Natural killer cell (primary cell): ENCODE measurements at regions not wholly inside any gene's neighbourhood (a gene's known extent, or its start where the extent isn't known, plus 50 kb on each side); places are given as distances from the start of the nearest gene placed in this dataset.
"Not testable (repeated sequence)": the region's sequence is repeated elsewhere in the genome, so short reads cannot be mapped to it uniquely, and the experiment has no call there.

Source experiments
- ATAC-seq, 3 donors: fragments of 150-1000 bp in 2 of 3; fragments of 200-7000 bp in 1 of 3; cut with Tn5 transposase; 1 replicate in 1 of 3; 2 replicates in 2 of 3; pipeline ENCODE4 v1.10.0; 2021; ENCODE audit warnings: mild to moderate bottlenecking in 2 of 3, moderate library complexity in 2 of 3
- DNase-seq, 2 donors: peaks; one replicate each; pipeline versions ENCODE4 v3.0.0 to v3.0.0-alpha.2; 2013 to 2021; ENCODE audit warnings: mixed read lengths in 1 of 2
- H3K27ac ChIP-seq: one replicate; pipeline ENCODE4 v1.5.1; 2013; ENCODE audit warnings: mild to moderate bottlenecking, low read length
- H3K27me3 ChIP-seq: one replicate; pipeline ENCODE4 v1.6.1; 2013; ENCODE audit warnings: low read length; ENCODE audit not compliant: control insufficient read depth, insufficient read depth
- H3K36me3 ChIP-seq: one replicate; pipeline ENCODE4 v1.6.1; 2013; ENCODE audit warnings: low read length; ENCODE audit not compliant: control insufficient read depth, insufficient read depth
- H3K4me1 ChIP-seq: one replicate; pipeline ENCODE4 v1.6.1; 2013; ENCODE audit warnings: low read length; ENCODE audit not compliant: control insufficient read depth, insufficient read depth
- H3K4me3 ChIP-seq: one replicate; pipeline ENCODE4 v1.5.1; 2013; ENCODE audit warnings: low read length
- H3K9me3 ChIP-seq: one replicate; pipeline ENCODE4 v1.6.1; 2013; ENCODE audit warnings: low read length; ENCODE audit not compliant: control insufficient read depth, insufficient read depth
- H3K27ac Mint-ChIP-seq, 2 donors: one replicate each; pipeline ENCODE4 v1.8.0; 2022; ENCODE audit warnings: mild to moderate bottlenecking in 2 of 2, mixed read lengths in 2 of 2, moderate library complexity in 1 of 2
- H3K27me3 Mint-ChIP-seq, 2 donors: one replicate each; pipeline ENCODE4 v1.8.0; 2022; ENCODE audit warnings: low read depth in 2 of 2, mixed read lengths in 2 of 2
- H3K36me3 Mint-ChIP-seq: one replicate; pipeline ENCODE4 v1.8.0; 2022; ENCODE audit warnings: mixed read lengths
- H3K4me1 Mint-ChIP-seq, 2 donors: one replicate each; pipeline ENCODE4 v1.8.0; 2022; ENCODE audit warnings: mixed read lengths in 2 of 2
- H3K4me3 Mint-ChIP-seq: one replicate; pipeline ENCODE4 v1.8.0; 2022; ENCODE audit warnings: mild to moderate bottlenecking, moderate library complexity, mixed read lengths
- H3K9me3 Mint-ChIP-seq, 2 donors: one replicate each; pipeline ENCODE4 v1.8.0; 2022; ENCODE audit warnings: mixed read lengths in 2 of 2
- CTCF ChIP-seq: fragments of 200-600 bp; IDR thresholded peaks from one replicate; pipeline ENCODE4 v1.8.0; 2022; ENCODE audit warnings: antibody characterized with exemption
- WGBS: methylation state at CpG from one replicate; pipeline ENCODE4 v1.1.7; 2013; ENCODE audit warnings: missing lambda C conversion rate; ENCODE audit not compliant: insufficient coverage; 5-methylcytosine and 5-hydroxymethylcytosine counted together
- intact Hi-C: fragments of 100-400 bp; cut with micrococcal nuclease; formaldehyde crosslinking; loops from one replicate; pipeline ENCODE4 v1.14.2; 2022

DNA sequence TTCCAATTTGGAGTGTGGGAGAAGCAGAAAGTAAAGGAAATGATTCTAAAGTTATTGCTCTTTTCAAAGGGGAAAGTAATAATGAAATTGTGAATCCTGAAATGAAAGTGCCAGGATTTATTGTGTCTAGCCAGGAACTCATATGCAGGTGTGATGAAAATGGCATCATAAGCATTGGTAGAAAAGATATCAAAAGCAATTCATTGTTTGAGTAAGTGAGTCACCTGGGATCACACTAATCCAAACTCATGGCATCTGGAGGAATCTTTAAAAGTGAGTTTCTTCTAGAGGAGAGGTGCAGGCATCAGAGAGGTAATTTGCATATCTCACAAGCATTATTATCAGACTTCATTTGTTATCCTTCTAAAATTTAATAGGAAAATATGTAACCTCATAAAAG, 84.7 kb downstream of the LARP7 start:
- no peaks in the 10 kb centered on the region for H3K27me3 ChIP-seq
- H3K4me1 ChIP-seq = no peaks in the 10 kb centered on the region
- H3K36me3 ChIP-seq = no peaks in the 10 kb centered on the region
- no peaks in the 10 kb centered on the region for H3K9me3 ChIP-seq
- H3K4me3 ChIP-seq = no peak overlapping the region
- intact Hi-C loops = no loop called here
- no peaks in the 10 kb centered on the region for H3K36me3 Mint-ChIP-seq
- no peak overlapping the region for H3K27ac Mint-ChIP-seq
- H3K4me1 Mint-ChIP-seq = no peaks in the 10 kb centered on the region
- H3K27me3 Mint-ChIP-seq = peaks cover 11 to 27% of the 10 kb centered on the region in 2 donors
- ATAC-seq (no peak), DNase-seq (no peak)
- H3K27ac ChIP-seq = no peak overlapping the region
- H3K9me3 Mint-ChIP-seq = no peaks in the 10 kb centered on the region
- TF ChIP-seq CTCF = no peak
- H3K4me3 Mint-ChIP-seq = no peak overlapping the region

- H3K27me3 Mint-ChIP-seq = peaks cover 2 to 11% of the 10 kb centered on the region in 2 donors
- ATAC-seq (no peak), DNase-seq (no peak)
- Histone ChIP-seq H3K36me3 (no peaks in the 10 kb centered on the region), H3K9me3 (no peaks in the 10 kb centered on the region), H3K4me1 (no peaks in the 10 kb centered on the region), H3K4me3 (no peak overlapping the region), H3K27me3 (no peaks in the 10 kb centered on the region), H3K27ac (no peak overlapping the region)
- intact Hi-C loops = no loop called here
- TF ChIP-seq CTCF = no peak
- no peaks in the 10 kb centered on the region for H3K36me3 Mint-ChIP-seq
- no peak overlapping the region for H3K27ac Mint-ChIP-seq
- H3K9me3 Mint-ChIP-seq = no peaks in the 10 kb centered on the region
- no peaks in the 10 kb centered on the region for H3K4me1 Mint-ChIP-seq
- 90% methylated on average over 1 of the region's 1 CpG for WGBS
- H3K4me3 Mint-ChIP-seq = no peak overlapping the region
These were observed 89.1 kb downstream of the LARP7 start for GRCh38 chr4:112726041-112726440.

DNA sequence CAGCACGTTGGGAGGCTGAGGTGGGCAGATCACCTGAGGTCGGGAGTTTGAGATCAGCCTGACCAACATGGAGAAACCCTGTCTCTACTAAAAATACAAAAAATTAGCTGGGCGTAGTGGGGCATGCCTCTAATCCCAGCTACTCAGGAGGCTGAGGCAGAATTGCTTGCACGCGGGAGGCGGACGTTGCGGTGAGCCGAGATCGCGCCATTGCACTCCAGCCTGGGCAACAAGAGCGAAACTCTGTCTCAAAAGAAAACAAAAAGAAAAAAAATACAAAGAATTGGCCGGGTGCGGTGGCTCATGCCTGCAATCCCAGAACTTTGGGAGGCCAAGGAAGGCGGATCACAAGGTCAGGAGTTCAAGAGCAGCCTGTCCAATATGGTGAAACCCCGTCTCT, 90.8 kb downstream of the LARP7 start:
- H3K27ac Mint-ChIP-seq, H3K27me3 Mint-ChIP-seq, DNase-seq, H3K9me3 Mint-ChIP-seq, H3K4me1 Mint-ChIP-seq, ATAC-seq, H3K4me3 Mint-ChIP-seq, H3K4me3 ChIP-seq, intact Hi-C loops, H3K4me1 ChIP-seq, H3K27me3 ChIP-seq, H3K36me3 ChIP-seq, H3K27ac ChIP-seq, H3K9me3 ChIP-seq, H3K36me3 Mint-ChIP-seq: not testable (repeated sequence)
- 93% methylated on average over 16 of the region's 16 CpGs for WGBS

DNA sequence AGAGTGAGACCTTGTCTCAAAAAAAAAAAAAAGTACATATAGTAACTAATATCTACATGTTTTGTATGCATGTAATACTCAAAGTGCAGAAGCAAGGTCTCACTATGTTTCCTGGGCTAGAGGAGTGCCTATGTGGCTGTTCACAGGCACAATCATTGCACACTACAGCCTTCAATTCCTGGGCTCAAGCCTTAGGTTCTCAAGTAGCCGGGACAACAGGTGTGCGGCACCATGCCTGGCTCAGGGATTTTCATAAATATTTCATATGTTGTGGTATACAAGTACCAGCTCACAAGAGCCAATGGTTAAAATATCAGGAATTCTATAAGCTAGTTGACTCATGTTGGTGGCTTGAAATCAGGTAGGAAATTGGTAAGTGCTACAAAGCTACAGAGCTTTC, 94.8 kb downstream of the LARP7 start:
- WGBS = 94% methylated on average over 2 of the region's 2 CpGs
- H3K36me3 Mint-ChIP-seq = no peaks in the 10 kb centered on the region

More for the DNA sequence above, 94.8 kb downstream of the LARP7 start:
- Histone ChIP-seq H3K27ac (no peak overlapping the region), H3K9me3 (no peaks in the 10 kb centered on the region), H3K36me3 (no peaks in the 10 kb centered on the region), H3K4me3 (no peak overlapping the region), H3K27me3 (no peaks in the 10 kb centered on the region), H3K4me1 (no peaks in the 10 kb centered on the region)
- no peak for TF ChIP-seq CTCF
- Mint-ChIP-seq H3K9me3 (no peaks in the 10 kb centered on the region), H3K27ac (no peak overlapping the region), H3K27me3 (no peaks in the 10 kb centered on the region), H3K4me3 (no peak overlapping the region), H3K4me1 (no peaks in the 10 kb centered on the region)
- no peak for DNase-seq
- ATAC-seq = no peak
- intact Hi-C loops = no loop called here
